IMR-90 (cell line): ENCODE measurements at regions not wholly inside any gene's neighbourhood (a gene's known extent, or its start where the extent isn't known, plus 50 kb on each side); places are given as distances from the start of the nearest gene placed in this dataset.

ENCODE experiments used
- ATAC-seq: fragments of 200-7000 bp; cut with Tn5 transposase; 2 replicates; pipeline ENCODE4 v1.9.1; 2020; ENCODE audit warnings: low read depth, mild to moderate bottlenecking, moderate library complexity
- BruUV-seq: library from RNA; stranded (reverse); fragments of 400-500 nt; replicated peaks from 2 replicates; lab custom pipeline; 2021; lab: Mats Ljungman, UMichigan
- CTCF ChIA-PET: fragments of 300-600 bp; formaldehyde crosslinking; extraction: SDS; loops from one replicate; lab custom pipeline; 2021; ENCODE audit warnings: antibody characterized with exemption; lab: Yijun Ruan, JAX
- POLR2A ChIA-PET: fragments of 300-600 bp; sonication (Branson Sonifier 250); formaldehyde crosslinking; loops from one replicate; lab custom pipeline; 2022; ENCODE audit warnings: antibody characterized with exemption; ENCODE audit not compliant: unreplicated experiment; lab: Charles Lee
- DNase-seq: peaks from one replicate; pipeline ENCODE4 v3.0.0; 2013
- H2AFZ ChIP-seq: replicated peaks from 2 replicates; pipeline ENCODE3; 2013; ENCODE audit warnings: low read length, mild to moderate bottlenecking; ENCODE audit not compliant: poor library complexity
- H2AK5ac ChIP-seq: 2 replicates; pipeline ENCODE4 v1.6.1; 2013; ENCODE audit warnings: low read depth, low read length, inconsistent platforms
- H2AK9ac ChIP-seq: replicated peaks from 2 replicates; pipeline ENCODE3; 2013; ENCODE audit warnings: mild to moderate bottlenecking, low read depth, low read length, moderate library complexity; ENCODE audit not compliant: poor library complexity
- H2BK120ac ChIP-seq: 2 replicates; pipeline ENCODE4 v1.6.1; 2013; ENCODE audit warnings: low read depth, low read length, inconsistent platforms
- H2BK15ac ChIP-seq: 3 replicates; pipeline ENCODE4 v1.6.1; 2013; ENCODE audit warnings: low read depth, low read length, inconsistent platforms
- H2BK20ac ChIP-seq: 2 replicates; pipeline ENCODE4 v1.6.1; 2013; ENCODE audit warnings: low read depth, mild to moderate bottlenecking, inconsistent platforms, low read length, moderate library complexity
- H2BK5ac ChIP-seq: 2 replicates; pipeline ENCODE4 v1.6.1; 2013; ENCODE audit warnings: mild to moderate bottlenecking, low read depth, low read length, inconsistent platforms; ENCODE audit not compliant: poor library complexity, severe bottlenecking
- H3K14ac ChIP-seq: replicated peaks from 2 replicates; pipeline ENCODE4 v1.6.1; 2013; ENCODE audit warnings: low read depth, low read length, inconsistent platforms
- H3K18ac ChIP-seq: 2 replicates; pipeline ENCODE4 v1.6.1; 2013; ENCODE audit warnings: low read depth, low read length, control low read depth
- H3K23ac ChIP-seq: 2 replicates; pipeline ENCODE4 v1.6.1; 2013; ENCODE audit warnings: low read depth, low read length, inconsistent platforms
- H3K27ac ChIP-seq: 2 replicates; pipeline ENCODE4 v1.5.1; 2013; ENCODE audit warnings: mild to moderate bottlenecking, control low read depth, low read length; ENCODE audit not compliant: insufficient read depth
- H3K27me3 ChIP-seq: 2 replicates; pipeline ENCODE4 v1.6.1; 2013; ENCODE audit warnings: low read length; ENCODE audit not compliant: control insufficient read depth, insufficient read depth
- H3K36me3 ChIP-seq: 2 replicates; pipeline ENCODE4 v1.6.1; 2013; ENCODE audit warnings: low read length, mixed read lengths; ENCODE audit not compliant: control insufficient read depth, insufficient read depth
- H3K4ac ChIP-seq: 2 replicates; pipeline ENCODE4 v1.6.1; 2013; ENCODE audit warnings: low read depth, low read length, inconsistent platforms
- H3K4me1 ChIP-seq: 2 replicates; pipeline ENCODE4 v1.6.1; 2013; ENCODE audit warnings: low read length, mixed read lengths; ENCODE audit not compliant: control insufficient read depth, insufficient read depth
- H3K4me2 ChIP-seq: 2 replicates; pipeline ENCODE4 v1.6.1; 2013; ENCODE audit warnings: low read depth, mild to moderate bottlenecking, control low read depth, low read length, moderate library complexity
- H3K4me3 ChIP-seq: 2 replicates; pipeline ENCODE4 v1.5.1; 2013; ENCODE audit warnings: low read depth, mild to moderate bottlenecking, control low read depth, low read length, moderate library complexity; ENCODE audit not compliant: insufficient read depth
- H3K56ac ChIP-seq: 2 replicates; pipeline ENCODE4 v1.6.1; 2013; ENCODE audit warnings: low read length, inconsistent platforms; ENCODE audit not compliant: insufficient read depth; ENCODE audit errors: extremely low read depth
- H3K79me1 ChIP-seq, 2 experiments: 2 replicates each; pipeline ENCODE4 v1.6.1; 2013; ENCODE audit warnings: low read length in 2 of 2, inconsistent platforms in 1 of 2, low read depth in 1 of 2
- H3K9ac ChIP-seq: 2 replicates; pipeline ENCODE4 v1.6.1; 2013; ENCODE audit warnings: low read depth, low read length, control low read depth
- H3K9me1 ChIP-seq: 2 replicates; pipeline ENCODE4 v1.6.1; 2013; ENCODE audit warnings: low read length, inconsistent platforms; ENCODE audit not compliant: insufficient read depth
- H3K9me3 ChIP-seq: 2 replicates; pipeline ENCODE4 v1.6.1; 2013; ENCODE audit warnings: low read length; ENCODE audit not compliant: control insufficient read depth, insufficient read depth
- H4K20me1 ChIP-seq: 2 replicates; pipeline ENCODE4 v1.6.1; 2013; ENCODE audit warnings: low read length, inconsistent platforms; ENCODE audit not compliant: insufficient read depth
- H4K5ac ChIP-seq: 2 replicates; pipeline ENCODE4 v1.6.1; 2013; ENCODE audit warnings: mild to moderate bottlenecking, low read depth, low read length, control low read depth
- H4K8ac ChIP-seq, 2 experiments: 2 replicates each; pipeline ENCODE4 v1.6.1; 2013; ENCODE audit warnings: low read depth in 2 of 2, low read length in 2 of 2, control low read depth in 1 of 2, inconsistent platforms in 1 of 2
- H4K91ac ChIP-seq: 2 replicates; pipeline ENCODE4 v1.6.1; 2013; ENCODE audit warnings: low read depth, low read length, inconsistent platforms; ENCODE audit not compliant: insufficient read depth
- CEBPB ChIP-seq: IDR thresholded peaks from 2 replicates; pipeline ENCODE4 v1.6.1; 2012; ENCODE audit warnings: low read depth, low read length, improper control_type of control experiment
- CTCF ChIP-seq: conservative IDR thresholded peaks from 2 replicates; pipeline ENCODE4 v1.5.1; 2012; ENCODE audit warnings: mild to moderate bottlenecking, low read depth, low read length, improper control_type of control experiment
- FOS ChIP-seq: fragments of 150-350 bp; IDR thresholded peaks from 2 replicates; pipeline ENCODE4 v1.6.1; 2016; ENCODE audit warnings: low read depth, low read length
- MAZ ChIP-seq: IDR thresholded peaks from 2 replicates; pipeline ENCODE4 v1.6.1; 2012; ENCODE audit warnings: low read depth, mild to moderate bottlenecking, low read length, improper control_type of control experiment, moderate library complexity, borderline replicate concordance
- POLR2A ChIP-seq: IDR thresholded peaks from 2 replicates; pipeline ENCODE4 v1.6.1; 2012; ENCODE audit warnings: mild to moderate bottlenecking, low read depth, low read length
- WGBS, 2 experiments: methylation state at CpG; one replicate each; pipeline versions ENCODE4 v1.1.5 to v1.1.7; 2013; ENCODE audit warnings: missing lambda C conversion rate in 2 of 2; ENCODE audit not compliant: insufficient read length in 1 of 2; ENCODE audit errors: extremely low coverage in 2 of 2; 5-methylcytosine and 5-hydroxymethylcytosine counted together
- dilution Hi-C: fragments of 300-500 bp; cut with HindIII; formaldehyde crosslinking; loops from one replicate; pipeline ENCODE4 v1.14.3; 2018; ENCODE audit warnings: low sequenced_read_pairs; ENCODE audit not compliant: unreplicated experiment
- in situ Hi-C: fragments of 300-500 bp; cut with MboI; formaldehyde crosslinking; loops from 3 replicates; pipeline ENCODE4 v1.14.3; 2019; ENCODE audit warnings: low sequenced_read_pairs, inconsistent platforms, mixed read lengths
- intact Hi-C: fragments of 100-400 bp; cut with micrococcal nuclease; formaldehyde crosslinking; loops from 2 replicates; pipeline ENCODE4 v1.10.0; 2022

GRCh38 chr1:221804303-221804702, 62.4 kb upstream of the DUSP10 start:
- Histone ChIP-seq H2AK5ac (no peak overlapping the region), H3K18ac (no peak overlapping the region), H3K27ac (no peak overlapping the region), H3K9me1 (peaks cover 8% of the 10 kb centered on the region; the same call in 1 of the 2 replicates), H3K9me3 (no peaks in the 10 kb centered on the region), H2BK120ac (no peak overlapping the region; the same call in 1 of the 2 replicates), H4K91ac (no peak overlapping the region), H2BK15ac (peak overlapping the region; percentile 79; the same call in 2 of the 3 replicates), H2BK20ac (peak overlapping the region; percentile 66; the same call in 1 of the 2 replicates), H3K14ac (no peak overlapping the region), H3K4me1 (peaks cover 18% of the 10 kb centered on the region), H3K56ac (no peak overlapping the region), H3K36me3 (no peaks in the 10 kb centered on the region), H2AFZ (no peak overlapping the region), H3K4me2 (no peak overlapping the region), H3K4me3 (no peak overlapping the region), H2AK9ac (no peak overlapping the region), H3K79me1 (no peaks in the 10 kb centered on the region), H3K23ac (no peak overlapping the region), H4K8ac (no peak overlapping the region; a peak in 1 of 4 replicates), H3K27me3 (no peaks in the 10 kb centered on the region), H4K20me1 (no peaks in the 10 kb centered on the region), H3K9ac (no peak overlapping the region), H2BK5ac (no peak overlapping the region), H3K4ac (0 out of 2 replicates have a peak overlapping the region, but pooled peaks have one; percentile 41), H4K5ac (no peak overlapping the region)
- CTCF ChIA-PET: no interaction called here
- intact Hi-C loops (loop anchor here (5.0 kb wide), 1 partner anchor 653 kb away; no protein-coding TSS in a partner anchor), in situ Hi-C loops (no loop called here), dilution Hi-C loops (no loop called here)
- no peak for ATAC-seq
- POLR2A ChIA-PET: no interaction called here
- TF ChIP-seq POLR2A (no peak), FOS (no peak), CEBPB (no peak), CTCF (no peak), MAZ (no peak)
- no TSS peak for BruUV-seq
- no CpG with 5 or more reads among the region's 3 CpGs for WGBS, 2 experiments
- no peak for DNase-seq
